ENCODE measurements at regions not wholly inside any gene's neighbourhood (a gene's known extent, or its start where the extent isn't known, plus 50 kb on each side); places are given as distances from the start of the nearest gene placed in this dataset.

GRCh38 chr5:96501991-96502646, 69.1 kb upstream of the PCSK1 start:
- no peak for TF ChIP-seq CTCF (conservative IDR thresholded peaks at IDR 0.05; ENCODE audit: low read depth, low read length)
- no peak for DNase-seq (ENCODE audit: low read depth)

GRCh38 chr5:96503501-96504236, 70.6 kb upstream of the PCSK1 start:
- TF ChIP-seq CTCF (conservative IDR thresholded peaks at IDR 0.05; ENCODE audit: low read depth, low read length) = no peak
- DNase-seq (ENCODE audit: low read depth) = no peak
- no peak overlapping the region for H3K4me3 ChIP-seq (ENCODE audit: low read depth, low read length)

More at GRCh38 chr5:96501991-96502646, 69.1 kb upstream of the PCSK1 start:
- no peak overlapping the region for H3K4me3 ChIP-seq (ENCODE audit: low read depth, low read length)

DNA sequence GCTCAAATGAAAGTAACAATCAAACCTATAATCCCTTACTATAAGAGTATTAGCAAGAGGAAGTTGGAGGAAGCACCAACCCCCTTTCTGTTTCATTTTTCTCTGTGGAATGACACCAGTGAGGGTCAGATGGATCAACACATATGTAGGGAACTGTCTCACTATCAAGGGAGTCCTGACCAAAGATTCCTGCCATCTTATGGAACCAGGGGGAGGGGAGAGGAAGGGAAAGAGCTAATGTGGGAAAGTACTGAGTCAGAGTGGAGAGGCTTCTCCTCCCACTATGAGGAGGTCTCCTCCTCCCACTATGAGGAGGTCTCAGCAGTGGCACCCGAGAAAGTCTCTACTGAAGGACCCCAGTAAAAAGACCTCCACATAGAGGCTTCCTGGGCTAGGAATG, 73.3 kb upstream of the PCSK1 start:
- no peak overlapping the region for H3K4me3 ChIP-seq (ENCODE audit: low read depth, low read length)
- no peak for DNase-seq (ENCODE audit: low read depth)
- TF ChIP-seq CTCF (conservative IDR thresholded peaks at IDR 0.05; ENCODE audit: low read depth, low read length) = no peak

- TF ChIP-seq CTCF (conservative IDR thresholded peaks at IDR 0.05; ENCODE audit: low read depth, low read length) = no peak
- no peak for DNase-seq (ENCODE audit: low read depth)
- H3K4me3 ChIP-seq (ENCODE audit: low read depth, low read length) = no peak overlapping the region
Observed at GRCh38 chr5:96506866-96507527, 73.9 kb upstream of the PCSK1 start.

DNA sequence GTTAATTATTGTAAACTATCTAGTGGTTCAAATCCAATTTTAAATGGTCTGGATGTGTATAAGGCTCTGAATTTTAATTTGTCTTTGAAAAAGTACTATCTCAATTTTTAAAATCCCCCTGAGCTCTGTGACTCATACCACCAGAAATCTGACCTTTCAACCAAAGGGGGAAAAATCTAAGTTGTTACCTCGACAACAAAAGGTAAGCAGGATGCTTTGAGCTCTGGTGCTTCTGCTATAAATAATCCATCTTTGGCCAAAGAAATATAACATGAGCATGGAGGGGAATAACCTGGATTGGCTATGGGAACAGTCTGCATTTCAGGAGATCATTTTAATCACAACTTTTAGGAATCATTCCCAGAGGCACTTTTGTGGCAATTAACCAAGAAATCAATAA, 76.3 kb upstream of the PCSK1 start:
- TF ChIP-seq CTCF (conservative IDR thresholded peaks at IDR 0.05; ENCODE audit: low read depth, low read length) = no peak
- DNase-seq (ENCODE audit: low read depth) = peak; percentile 61
- no peak overlapping the region for H3K4me3 ChIP-seq (ENCODE audit: low read depth, low read length)

DNA sequence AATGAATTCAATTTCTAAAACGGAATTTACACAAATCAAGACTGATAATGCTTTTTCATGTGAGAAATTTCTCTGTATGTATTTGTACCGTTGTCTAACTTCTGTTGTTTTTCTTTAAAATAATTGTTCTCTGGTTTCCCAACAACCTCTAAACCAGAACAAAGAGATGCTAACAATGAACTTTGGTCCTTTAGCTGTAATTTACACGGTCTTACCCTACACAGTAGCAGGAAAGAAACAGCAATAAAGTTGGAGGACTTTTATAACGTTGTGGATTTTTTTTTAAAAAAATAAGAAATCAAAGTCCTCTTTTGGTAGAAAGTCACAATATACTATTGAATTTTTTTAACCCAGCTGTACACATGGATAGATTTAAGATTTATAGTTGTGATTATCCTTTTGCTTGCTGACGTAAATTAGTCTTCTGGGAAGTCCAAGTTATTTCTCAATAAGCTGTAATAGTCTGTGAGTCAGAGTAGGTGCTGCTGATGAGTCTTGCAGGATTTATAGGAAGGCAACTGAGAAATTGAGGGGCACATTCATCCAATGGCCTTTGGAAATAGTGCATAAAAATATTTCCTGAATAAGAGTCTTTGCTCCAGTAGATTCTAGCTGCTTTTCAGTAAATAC, 76.8 kb upstream of the PCSK1 start:
- peak; percentile 95 for DNase-seq (ENCODE audit: low read depth)
- no peak overlapping the region for H3K4me3 ChIP-seq (ENCODE audit: low read depth, low read length)
- no peak for TF ChIP-seq CTCF (conservative IDR thresholded peaks at IDR 0.05; ENCODE audit: low read depth, low read length)
